HFF-Myc (cell line): ENCODE measurements at regions not wholly inside any gene's neighbourhood (a gene's known extent, or its start where the extent isn't known, plus 50 kb on each side); places are given as distances from the start of the nearest gene placed in this dataset.

Source experiments
- DNase-seq: peaks from one replicate; pipeline ENCODE4 v3.0.0-alpha.2; 2011; ENCODE audit warnings: low read depth; ENCODE audit errors: extremely low read depth
- H3K4me3 ChIP-seq: replicated peaks from 2 replicates; pipeline ENCODE4 v1.5.1; 2011; ENCODE audit warnings: low read depth, mild to moderate bottlenecking, control low read depth, low read length
- TF ChIP-seq, protein P1 (sequence below): IDR thresholded peaks from 2 replicates; pipeline ENCODE4 v1.5.1; 2012; ENCODE audit warnings: mild to moderate bottlenecking, low read depth, low read length, control low read depth; ENCODE audit errors: missing control alignments

DNA sequence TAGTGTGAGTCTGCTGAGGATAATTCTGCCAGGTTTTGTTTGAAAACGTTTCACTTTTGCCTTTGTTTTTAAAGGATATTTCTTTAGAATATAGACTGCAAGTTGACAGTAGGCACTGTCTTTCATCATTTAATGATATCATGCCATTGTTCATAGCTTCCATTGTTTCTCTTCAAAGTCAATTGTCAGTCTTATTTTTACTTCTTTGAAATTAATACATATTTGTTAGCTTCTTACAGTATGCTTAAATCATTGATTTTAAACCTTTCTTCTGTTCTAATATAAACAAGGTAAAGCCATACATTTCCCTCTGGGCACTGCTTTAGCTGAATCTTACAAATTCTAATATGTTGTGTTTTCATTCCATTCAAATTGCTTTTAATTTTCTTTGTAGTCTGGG is 62.3 kb upstream of the PARVA start:
- TF ChIP-seq, protein P1, sequence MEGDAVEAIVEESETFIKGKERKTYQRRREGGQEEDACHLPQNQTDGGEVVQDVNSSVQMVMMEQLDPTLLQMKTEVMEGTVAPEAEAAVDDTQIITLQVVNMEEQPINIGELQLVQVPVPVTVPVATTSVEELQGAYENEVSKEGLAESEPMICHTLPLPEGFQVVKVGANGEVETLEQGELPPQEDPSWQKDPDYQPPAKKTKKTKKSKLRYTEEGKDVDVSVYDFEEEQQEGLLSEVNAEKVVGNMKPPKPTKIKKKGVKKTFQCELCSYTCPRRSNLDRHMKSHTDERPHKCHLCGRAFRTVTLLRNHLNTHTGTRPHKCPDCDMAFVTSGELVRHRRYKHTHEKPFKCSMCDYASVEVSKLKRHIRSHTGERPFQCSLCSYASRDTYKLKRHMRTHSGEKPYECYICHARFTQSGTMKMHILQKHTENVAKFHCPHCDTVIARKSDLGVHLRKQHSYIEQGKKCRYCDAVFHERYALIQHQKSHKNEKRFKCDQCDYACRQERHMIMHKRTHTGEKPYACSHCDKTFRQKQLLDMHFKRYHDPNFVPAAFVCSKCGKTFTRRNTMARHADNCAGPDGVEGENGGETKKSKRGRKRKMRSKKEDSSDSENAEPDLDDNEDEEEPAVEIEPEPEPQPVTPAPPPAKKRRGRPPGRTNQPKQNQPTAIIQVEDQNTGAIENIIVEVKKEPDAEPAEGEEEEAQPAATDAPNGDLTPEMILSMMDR = no peak
- DNase-seq = no peak
- H3K4me3 ChIP-seq = no peak overlapping the region

DNA sequence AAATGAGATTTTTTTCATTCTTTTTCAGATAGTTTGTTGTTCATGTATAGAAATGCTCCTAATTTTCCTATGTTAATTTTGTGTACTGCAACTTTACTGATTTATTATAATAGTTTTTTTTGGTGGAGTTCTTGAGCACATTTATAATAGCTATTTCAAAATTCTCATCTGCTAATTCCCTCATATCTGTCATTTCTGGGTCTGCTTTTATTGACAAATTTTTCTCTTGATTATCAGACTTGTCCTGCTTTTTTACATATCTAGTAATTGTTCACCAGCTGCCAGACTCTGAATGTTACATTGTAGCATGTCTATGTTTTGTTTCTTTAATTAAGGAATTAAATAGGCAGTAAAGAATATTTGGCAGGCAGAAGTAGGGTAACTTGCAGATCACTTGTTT is 60.9 kb upstream of the PARVA start:
- TF ChIP-seq, protein P1 = no peak
- no peak for DNase-seq
- no peak overlapping the region for H3K4me3 ChIP-seq

DNA sequence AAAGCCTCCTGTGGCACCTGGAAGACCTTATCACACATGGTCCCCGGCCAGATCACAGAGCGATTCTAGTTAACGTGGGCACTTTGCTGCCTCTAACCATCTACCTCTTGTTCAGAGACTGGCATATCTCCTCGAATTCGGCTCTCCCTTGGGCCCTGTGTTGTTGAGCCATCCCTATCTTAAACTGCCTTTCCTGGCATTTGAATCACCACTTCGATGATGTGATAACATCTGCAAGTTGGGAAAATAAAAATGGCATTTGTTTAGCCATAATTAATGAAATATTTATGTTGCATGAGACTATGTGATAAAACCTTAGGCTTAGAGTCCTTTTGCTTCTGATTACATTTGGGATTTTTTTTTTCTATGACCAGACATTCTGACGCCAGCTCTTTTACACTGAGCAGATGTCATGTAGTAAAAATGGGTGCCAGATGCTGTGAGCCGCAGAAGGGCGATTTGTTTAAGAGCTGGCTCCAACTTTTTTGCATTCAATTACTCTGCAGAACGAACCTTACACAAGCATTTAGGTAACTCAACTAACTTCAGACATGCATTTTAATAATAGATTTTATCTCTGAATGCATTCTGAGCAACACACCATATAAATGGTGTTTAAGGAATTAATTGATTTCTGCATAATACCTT is 58.5 kb upstream of the PARVA start:
- peak; percentile 88 for DNase-seq
- no peak overlapping the region for H3K4me3 ChIP-seq
- TF ChIP-seq, protein P1 = no peak

DNA sequence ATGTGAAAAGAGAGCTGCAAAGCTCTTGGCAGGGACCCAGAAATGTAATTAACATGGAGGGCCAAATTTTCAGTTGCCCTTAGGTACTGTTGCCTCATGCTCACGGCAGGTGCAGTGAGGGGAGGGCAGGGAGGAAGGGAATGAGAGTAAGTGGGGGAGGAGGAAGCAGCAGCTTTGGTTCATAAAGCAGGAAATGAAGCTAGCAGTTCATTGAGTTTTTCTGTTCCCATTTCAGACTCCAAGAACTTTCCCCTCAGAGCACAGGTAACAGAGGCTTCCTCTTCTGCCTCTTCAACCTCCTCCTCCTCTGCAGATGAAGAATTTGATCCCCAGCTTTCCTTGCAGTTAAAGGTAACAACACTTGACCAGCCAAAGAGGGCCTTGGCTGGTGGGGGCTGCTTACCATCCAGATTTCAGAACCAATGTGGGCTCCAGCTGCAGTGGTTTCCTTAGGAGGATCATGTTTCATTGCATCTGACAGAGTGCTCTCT is 57.9 kb upstream of the PARVA start:
- H3K4me3 ChIP-seq = no peak overlapping the region
- DNase-seq = peak; percentile 52

DNA sequence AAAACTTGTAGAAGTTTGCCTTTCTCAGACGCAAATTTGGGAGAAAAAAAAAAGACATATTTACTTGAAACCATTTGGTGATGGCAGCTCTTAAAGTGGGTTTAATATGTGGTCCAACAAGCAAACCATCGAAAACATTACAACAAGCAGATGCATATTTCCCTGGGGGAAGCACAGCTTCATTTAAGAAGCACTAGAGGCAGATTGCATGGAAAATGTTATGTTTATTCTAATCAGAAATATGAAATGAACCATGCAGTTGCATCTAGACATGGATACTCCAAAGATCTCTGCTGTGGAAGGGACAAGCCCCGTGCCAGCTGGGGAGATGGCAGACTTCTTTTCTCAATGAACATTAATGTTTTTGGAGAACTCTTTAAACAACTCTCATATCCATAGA is 57.4 kb upstream of the PARVA start:
- H3K4me3 ChIP-seq = no peak overlapping the region
- TF ChIP-seq, protein P1 = no peak
- DNase-seq = no peak

More for the DNA sequence above, 57.9 kb upstream of the PARVA start:
- TF ChIP-seq, protein P1 = no peak

DNA sequence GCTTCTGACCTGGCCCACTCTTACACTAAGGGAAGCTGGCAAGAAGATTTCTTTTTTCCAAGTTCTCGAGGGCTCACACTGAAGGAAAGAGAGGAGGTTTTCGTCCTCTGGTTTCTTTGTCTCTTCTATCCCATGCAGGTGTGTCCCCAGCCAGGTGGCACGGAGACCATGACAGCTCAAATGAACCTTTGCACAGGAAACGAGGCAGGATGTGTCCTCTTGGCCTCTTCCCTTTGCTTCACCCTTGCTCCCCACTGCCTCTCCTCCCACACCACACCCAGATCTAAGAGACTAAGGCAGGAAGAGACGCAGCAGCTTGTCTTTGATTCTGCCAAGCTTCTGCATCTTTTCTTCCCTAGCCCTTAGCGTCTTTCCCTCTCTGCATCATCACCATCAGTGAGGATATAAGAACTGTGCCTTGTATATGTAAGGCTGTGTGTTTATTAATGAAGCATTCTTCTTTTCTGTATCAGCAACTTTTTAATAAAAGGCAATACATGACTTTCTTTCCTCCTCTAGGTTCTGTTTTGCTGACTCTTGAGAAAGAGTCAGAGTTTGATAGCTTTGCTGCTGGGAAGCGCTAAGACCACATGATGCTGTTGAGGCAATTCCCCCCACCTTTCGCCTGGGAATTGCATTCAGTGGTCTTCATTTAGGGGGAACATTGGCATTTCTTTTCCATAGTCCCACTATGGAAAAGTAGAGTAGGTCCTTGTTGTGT is 56.0 kb upstream of the PARVA start:
- no peak overlapping the region for H3K4me3 ChIP-seq
- no peak for DNase-seq
- TF ChIP-seq, protein P1 = no peak
